A673 (cell line): ENCODE measurements at regions not wholly inside any gene's neighbourhood (a gene's known extent, or its start where the extent isn't known, plus 50 kb on each side); places are given as distances from the start of the nearest gene placed in this dataset.

Experiments used
- EZH2 ChIP-seq: fragments of 200-600 bp; sonication (generic); IDR thresholded peaks from 2 replicates; pipeline ENCODE4 v1.6.1; 2017; ENCODE audit warnings: borderline replicate concordance, low read depth, mild to moderate bottlenecking, mixed read lengths, antibody characterized with exemption, low read length; ENCODE audit not compliant: poor library complexity, severe bottlenecking
- TF ChIP-seq, protein P1 (sequence below): fragments of 300-800, 200-600 bp; sonication (generic); conservative IDR thresholded peaks from 2 replicates; pipeline ENCODE4 v1.5.1; 2017; ENCODE audit warnings: low read depth, mild to moderate bottlenecking, antibody characterized with exemption, low read length, moderate library complexity, mixed read lengths

GRCh38 chr10:59432207-59432900, 70.0 kb upstream of the FAM13C start:
- TF ChIP-seq, protein P1, sequence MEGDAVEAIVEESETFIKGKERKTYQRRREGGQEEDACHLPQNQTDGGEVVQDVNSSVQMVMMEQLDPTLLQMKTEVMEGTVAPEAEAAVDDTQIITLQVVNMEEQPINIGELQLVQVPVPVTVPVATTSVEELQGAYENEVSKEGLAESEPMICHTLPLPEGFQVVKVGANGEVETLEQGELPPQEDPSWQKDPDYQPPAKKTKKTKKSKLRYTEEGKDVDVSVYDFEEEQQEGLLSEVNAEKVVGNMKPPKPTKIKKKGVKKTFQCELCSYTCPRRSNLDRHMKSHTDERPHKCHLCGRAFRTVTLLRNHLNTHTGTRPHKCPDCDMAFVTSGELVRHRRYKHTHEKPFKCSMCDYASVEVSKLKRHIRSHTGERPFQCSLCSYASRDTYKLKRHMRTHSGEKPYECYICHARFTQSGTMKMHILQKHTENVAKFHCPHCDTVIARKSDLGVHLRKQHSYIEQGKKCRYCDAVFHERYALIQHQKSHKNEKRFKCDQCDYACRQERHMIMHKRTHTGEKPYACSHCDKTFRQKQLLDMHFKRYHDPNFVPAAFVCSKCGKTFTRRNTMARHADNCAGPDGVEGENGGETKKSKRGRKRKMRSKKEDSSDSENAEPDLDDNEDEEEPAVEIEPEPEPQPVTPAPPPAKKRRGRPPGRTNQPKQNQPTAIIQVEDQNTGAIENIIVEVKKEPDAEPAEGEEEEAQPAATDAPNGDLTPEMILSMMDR: no peak
- TF ChIP-seq EZH2: no peak
